Stimulated activated naive B cell treated with anti-CD40 and anti-IgM and Interleukin-4, amounts not matched to agents 10 μg/mL and 1 μg/mL and 100 μg/mL, for 72 hours (primary cell): ENCODE measurements at regions not wholly inside any gene's neighbourhood (a gene's known extent, or its start where the extent isn't known, plus 50 kb on each side); places are given as distances from the start of the nearest gene placed in this dataset.

Source experiments
- ATAC-seq, 2 donors: fragments of 150-1000 bp; cut with Tn5 transposase; replicated peaks; 2 replicates each; pipeline ENCODE4 v1.10.0; 2021; ENCODE audit warnings: moderate library complexity in 1 of 2
- DNase-seq: peaks from one replicate; pipeline ENCODE4 v3.0.0; 2021
- H3K27ac Mint-ChIP-seq: one replicate; pipeline ENCODE4 v1.8.0; 2022; ENCODE audit warnings: mild to moderate bottlenecking, mixed read lengths
- H3K27me3 Mint-ChIP-seq, 2 donors: one replicate each; pipeline ENCODE4 v1.8.0; 2022; ENCODE audit warnings: mixed read lengths in 2 of 2
- H3K36me3 Mint-ChIP-seq, 2 donors: one replicate each; pipeline ENCODE4 v1.8.0; 2022; ENCODE audit warnings: mixed read lengths in 2 of 2, mild to moderate bottlenecking in 1 of 2
- H3K4me1 Mint-ChIP-seq, 2 donors: one replicate each; pipeline ENCODE4 v1.8.0; 2022; ENCODE audit warnings: mixed read lengths in 2 of 2, mild to moderate bottlenecking in 1 of 2
- H3K4me3 Mint-ChIP-seq, 2 donors: one replicate each; pipeline ENCODE4 v1.8.0; 2022; ENCODE audit warnings: mild to moderate bottlenecking in 2 of 2, mixed read lengths in 2 of 2, moderate library complexity in 1 of 2
- H3K9me3 Mint-ChIP-seq, 2 donors: one replicate each; pipeline ENCODE4 v1.8.0; 2022; ENCODE audit warnings: mixed read lengths in 2 of 2, mild to moderate bottlenecking in 1 of 2

GRCh38 chr16:6099102-6099501 is 1001.5 kb upstream of the EEF2KMT start:
- Mint-ChIP-seq H3K4me3 (no peak overlapping the region), H3K36me3 (no peaks in the 10 kb centered on the region), H3K27me3 (no peaks in the 10 kb centered on the region), H3K4me1 (no peaks in the 10 kb centered on the region), H3K27ac (no peak overlapping the region), H3K9me3 (peaks cover 5 to 6% of the 10 kb centered on the region in 2 donors)
- DNase-seq (no peak), ATAC-seq (no peak)

DNA sequence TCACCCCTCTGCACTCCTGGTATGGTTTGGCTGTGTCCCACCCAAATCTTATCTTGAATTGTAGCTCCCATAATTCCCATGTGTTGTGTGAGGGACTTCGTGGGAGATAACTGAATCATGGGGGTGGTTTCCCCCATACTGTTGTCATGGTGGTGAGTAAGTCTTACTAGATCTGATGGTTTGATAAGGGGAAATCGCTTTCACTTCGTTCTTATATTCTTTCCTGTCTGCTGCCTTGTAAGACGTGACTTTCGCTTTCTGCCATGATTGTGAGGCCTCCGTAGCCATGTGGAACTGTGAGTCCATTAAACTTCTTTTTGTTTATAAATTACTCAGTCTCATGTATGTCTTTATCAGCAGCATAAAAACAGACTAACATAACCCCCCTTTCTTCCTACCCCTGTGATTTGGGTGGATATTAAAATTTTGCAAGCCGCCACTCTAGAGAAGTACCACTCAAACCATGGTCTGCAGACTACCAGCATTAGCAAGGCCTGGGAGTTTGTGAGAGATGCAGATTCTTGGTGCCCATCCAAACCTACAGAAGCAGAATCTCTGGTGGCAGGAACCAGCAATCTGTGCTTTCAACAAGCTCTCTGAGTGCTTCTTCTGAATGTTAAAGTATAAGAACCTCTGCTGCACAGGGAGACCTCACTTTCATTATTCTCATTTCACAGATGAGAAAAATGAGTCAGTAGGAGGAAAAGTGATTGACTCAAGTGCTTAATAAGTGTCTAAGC is 999.5 kb upstream of the EEF2KMT start:
- DNase-seq (no peak), ATAC-seq (no peak)
- no peaks in the 10 kb centered on the region for H3K27me3 Mint-ChIP-seq
- no peak overlapping the region for H3K27ac Mint-ChIP-seq
- H3K4me1 Mint-ChIP-seq = no peaks in the 10 kb centered on the region
- no peaks in the 10 kb centered on the region for H3K36me3 Mint-ChIP-seq
- H3K9me3 Mint-ChIP-seq = peaks cover 0 to 4% of the 10 kb centered on the region in 2 donors
- no peak overlapping the region for H3K4me3 Mint-ChIP-seq

- no peaks in the 10 kb centered on the region for H3K36me3 Mint-ChIP-seq
- DNase-seq (no peak), ATAC-seq (no peak)
- H3K4me1 Mint-ChIP-seq = no peaks in the 10 kb centered on the region
- no peak overlapping the region for H3K4me3 Mint-ChIP-seq
- no peak overlapping the region for H3K27ac Mint-ChIP-seq
- no peaks in the 10 kb centered on the region for H3K27me3 Mint-ChIP-seq
- H3K9me3 Mint-ChIP-seq = peaks cover 8% of the 10 kb centered on the region in 2 donors
Observed at GRCh38 chr16:6095414-6095813, 997.8 kb upstream of the EEF2KMT start.

DNA sequence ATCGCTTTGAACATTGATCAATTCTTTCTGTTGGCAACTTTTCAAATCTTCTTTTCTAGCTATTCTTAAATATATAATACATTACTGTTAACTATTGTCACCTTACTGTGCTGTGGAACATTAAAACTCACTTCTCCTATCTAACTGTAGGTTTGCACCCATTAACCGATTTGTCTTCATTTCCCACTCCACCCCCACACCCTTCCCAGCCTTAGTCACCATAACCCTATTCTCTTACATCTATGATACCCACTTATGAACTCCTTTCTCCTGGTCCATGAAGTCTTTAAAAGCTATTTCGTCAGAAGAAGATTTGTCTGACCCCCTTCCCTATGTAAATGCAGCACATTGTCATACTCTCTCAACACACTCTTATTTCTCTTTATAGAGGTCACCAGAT is 993.4 kb upstream of the EEF2KMT start:
- no peaks in the 10 kb centered on the region for H3K36me3 Mint-ChIP-seq
- H3K4me3 Mint-ChIP-seq = no peak overlapping the region
- DNase-seq (no peak), ATAC-seq (no peak)
- H3K27me3 Mint-ChIP-seq = no peaks in the 10 kb centered on the region
- no peaks in the 10 kb centered on the region for H3K4me1 Mint-ChIP-seq
- H3K9me3 Mint-ChIP-seq = peaks cover 8 to 14% of the 10 kb centered on the region in 2 donors
- H3K27ac Mint-ChIP-seq = no peak overlapping the region

- Mint-ChIP-seq H3K27ac (no peak overlapping the region), H3K4me1 (no peaks in the 10 kb centered on the region), H3K36me3 (no peaks in the 10 kb centered on the region), H3K27me3 (no peaks in the 10 kb centered on the region), H3K4me3 (no peak overlapping the region), H3K9me3 (peaks cover 2 to 4% of the 10 kb centered on the region in 2 donors)
- DNase-seq (no peak), ATAC-seq (peak; percentile 27 to 34)
Observed at GRCh38 chr16:6081320-6081976, 983.9 kb upstream of the EEF2KMT start.

- Mint-ChIP-seq H3K4me3 (no peak overlapping the region), H3K27ac (no peak overlapping the region), H3K4me1 (no peaks in the 10 kb centered on the region), H3K36me3 (no peaks in the 10 kb centered on the region), H3K9me3 (peaks cover 5 to 8% of the 10 kb centered on the region in 2 donors), H3K27me3 (no peaks in the 10 kb centered on the region)
- no peak for ATAC-seq
- no peak for DNase-seq
Observed at GRCh38 chr16:6076631-6077030, 979.0 kb upstream of the EEF2KMT start.

DNA sequence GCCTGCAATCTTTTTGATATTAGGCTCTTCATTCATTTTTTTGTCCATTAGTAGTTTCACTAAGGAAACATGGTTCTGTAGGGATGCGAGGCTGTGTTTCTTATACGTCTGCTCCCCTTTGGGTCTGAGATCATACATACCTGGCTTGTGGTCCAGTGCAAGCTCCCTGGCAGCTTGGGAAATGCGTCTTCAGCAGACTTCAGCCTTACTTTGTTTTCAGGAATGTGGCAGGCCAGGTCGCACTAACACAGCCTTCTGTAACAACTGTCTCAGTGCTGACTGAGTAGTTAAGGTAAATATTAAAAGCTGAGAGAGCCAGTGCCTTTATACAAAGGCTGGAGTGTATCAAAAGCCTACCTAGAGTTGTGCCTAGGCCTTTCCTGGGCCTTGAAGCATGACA is 970.5 kb upstream of the EEF2KMT start:
- peaks cover 5 to 6% of the 10 kb centered on the region in 2 donors for H3K9me3 Mint-ChIP-seq
- no peaks in the 10 kb centered on the region for H3K27me3 Mint-ChIP-seq
- no peak overlapping the region for H3K27ac Mint-ChIP-seq
- ATAC-seq (no peak), DNase-seq (no peak)
- H3K4me3 Mint-ChIP-seq = no peak overlapping the region
- H3K36me3 Mint-ChIP-seq = no peaks in the 10 kb centered on the region
- no peaks in the 10 kb centered on the region for H3K4me1 Mint-ChIP-seq

DNA sequence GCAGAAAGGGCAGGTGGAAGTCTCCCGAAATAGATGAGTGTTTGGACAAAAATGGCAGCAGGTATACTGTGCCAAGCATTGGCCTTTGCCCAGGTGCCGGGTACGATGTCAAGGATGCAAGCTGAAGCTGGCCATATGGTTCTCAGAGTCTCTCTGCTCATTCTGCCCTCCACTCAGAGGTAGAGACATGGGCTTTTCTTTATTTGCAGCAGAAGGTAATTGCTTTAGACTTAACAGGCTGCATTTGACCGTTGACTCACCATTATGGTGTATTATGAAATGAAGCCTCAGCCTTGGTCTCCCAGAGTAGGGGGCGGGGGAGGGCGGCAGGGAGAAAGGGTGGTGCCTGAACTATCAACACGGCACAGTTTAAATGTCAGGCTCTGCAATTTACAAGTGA is 969.1 kb upstream of the EEF2KMT start:
- no peaks in the 10 kb centered on the region for H3K27me3 Mint-ChIP-seq
- H3K27ac Mint-ChIP-seq = no peak overlapping the region
- peaks cover 1% of the 10 kb centered on the region in 2 donors for H3K9me3 Mint-ChIP-seq
- no peaks in the 10 kb centered on the region for H3K4me1 Mint-ChIP-seq
- ATAC-seq (no peak), DNase-seq (no peak)
- H3K36me3 Mint-ChIP-seq = no peaks in the 10 kb centered on the region
- H3K4me3 Mint-ChIP-seq = no peak overlapping the region

DNA sequence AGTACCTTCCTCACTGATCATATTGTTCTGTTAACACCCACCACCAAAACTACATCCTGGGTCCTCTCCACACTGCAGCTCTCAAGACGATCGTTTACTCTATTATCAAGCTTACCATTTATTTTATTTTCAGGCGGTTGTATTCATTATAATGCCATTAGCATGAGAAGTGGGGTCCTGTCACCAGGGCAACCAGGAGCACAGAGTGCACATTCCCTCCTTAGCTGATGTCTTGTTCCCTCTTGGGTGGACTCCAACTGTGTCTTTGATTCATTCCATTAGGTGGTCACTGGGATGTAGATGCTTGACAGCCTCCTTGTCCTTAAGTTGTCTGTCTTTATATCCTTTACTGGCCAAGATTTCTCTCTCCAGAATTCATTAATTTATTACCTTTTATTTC is 965.9 kb upstream of the EEF2KMT start:
- no peaks in the 10 kb centered on the region for H3K36me3 Mint-ChIP-seq
- H3K27ac Mint-ChIP-seq = no peak overlapping the region
- H3K4me3 Mint-ChIP-seq = no peak overlapping the region
- H3K4me1 Mint-ChIP-seq = no peaks in the 10 kb centered on the region
- no peak for ATAC-seq
- H3K9me3 Mint-ChIP-seq = peaks cover 3 to 6% of the 10 kb centered on the region in 2 donors
- H3K27me3 Mint-ChIP-seq = no peaks in the 10 kb centered on the region
- DNase-seq = no peak

DNA sequence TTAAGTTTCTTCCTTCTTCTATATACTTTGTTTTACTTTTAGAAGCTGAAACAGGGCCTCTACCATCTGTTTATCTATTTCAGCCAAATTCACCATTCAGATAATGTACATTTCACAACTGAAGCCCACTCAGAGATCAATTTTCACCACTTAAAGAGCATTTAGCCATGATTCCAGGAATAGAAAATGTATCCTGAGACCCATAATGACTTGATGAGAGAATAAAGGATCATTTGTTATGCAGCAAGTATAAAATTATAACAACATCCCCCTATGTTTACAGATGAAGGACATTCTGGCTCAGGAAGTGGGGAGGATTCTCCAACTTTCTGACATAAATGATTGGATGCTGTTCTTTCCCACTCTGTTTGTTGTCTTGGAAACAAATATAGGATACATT is 962.1 kb upstream of the EEF2KMT start:
- H3K4me3 Mint-ChIP-seq = no peak overlapping the region
- no peaks in the 10 kb centered on the region for H3K4me1 Mint-ChIP-seq
- ATAC-seq (no peak), DNase-seq (no peak)
- no peak overlapping the region for H3K27ac Mint-ChIP-seq
- H3K9me3 Mint-ChIP-seq = peaks cover 3 to 6% of the 10 kb centered on the region in 2 donors
- H3K36me3 Mint-ChIP-seq = no peaks in the 10 kb centered on the region
- no peaks in the 10 kb centered on the region for H3K27me3 Mint-ChIP-seq

DNA sequence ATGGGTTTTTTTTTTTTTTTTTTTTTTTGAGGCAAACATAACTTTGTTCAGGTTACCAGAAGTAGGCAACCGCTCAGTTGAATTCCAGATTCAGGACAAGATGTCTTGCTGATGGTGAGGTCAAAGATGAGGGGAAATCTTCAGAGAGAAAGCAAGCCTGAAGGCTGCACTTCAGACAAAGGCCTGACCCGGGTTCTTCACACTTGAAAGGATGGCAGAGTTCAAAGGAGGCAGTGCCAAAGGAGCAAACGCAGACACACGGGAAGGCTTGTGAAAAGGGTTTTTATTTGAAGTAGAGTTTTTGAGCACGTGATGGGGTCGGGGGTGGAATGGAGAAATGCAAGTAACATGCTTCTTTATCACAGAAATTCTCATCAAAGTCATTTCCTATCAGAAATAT is 960.2 kb upstream of the EEF2KMT start:
- Mint-ChIP-seq H3K9me3 (peaks cover 3 to 6% of the 10 kb centered on the region in 2 donors), H3K27ac (no peak overlapping the region), H3K36me3 (no peaks in the 10 kb centered on the region), H3K4me1 (no peaks in the 10 kb centered on the region), H3K4me3 (no peak overlapping the region), H3K27me3 (no peaks in the 10 kb centered on the region)
- ATAC-seq (no peak), DNase-seq (no peak)

- DNase-seq = no peak
- no peak for ATAC-seq
- H3K4me1 Mint-ChIP-seq = no peaks in the 10 kb centered on the region
Observed at GRCh38 chr16:6048017-6048416, 950.4 kb upstream of the EEF2KMT start.

GRCh38 chr16:6047325-6047724 is 949.7 kb upstream of the EEF2KMT start:
- Mint-ChIP-seq H3K4me1 (no peaks in the 10 kb centered on the region), H3K27ac (no peak overlapping the region), H3K36me3 (no peaks in the 10 kb centered on the region), H3K9me3 (peaks cover 5% of the 10 kb centered on the region in 2 donors), H3K4me3 (no peak overlapping the region), H3K27me3 (no peaks in the 10 kb centered on the region)
- DNase-seq = no peak
- no peak for ATAC-seq

More at GRCh38 chr16:6048017-6048416, 950.4 kb upstream of the EEF2KMT start:
- Mint-ChIP-seq H3K27me3 (no peaks in the 10 kb centered on the region), H3K9me3 (peaks cover 2 to 5% of the 10 kb centered on the region in 2 donors), H3K36me3 (no peaks in the 10 kb centered on the region), H3K4me3 (no peak overlapping the region), H3K27ac (no peak overlapping the region)

GRCh38 chr16:6038941-6039645 is 941.5 kb upstream of the EEF2KMT start:
- Mint-ChIP-seq H3K4me3 (no peak overlapping the region), H3K27me3 (no peaks in the 10 kb centered on the region), H3K36me3 (no peaks in the 10 kb centered on the region), H3K9me3 (peaks cover 0 to 4% of the 10 kb centered on the region in 2 donors), H3K27ac (no peak overlapping the region), H3K4me1 (no peaks in the 10 kb centered on the region)
- ATAC-seq (no peak), DNase-seq (no peak)

DNA sequence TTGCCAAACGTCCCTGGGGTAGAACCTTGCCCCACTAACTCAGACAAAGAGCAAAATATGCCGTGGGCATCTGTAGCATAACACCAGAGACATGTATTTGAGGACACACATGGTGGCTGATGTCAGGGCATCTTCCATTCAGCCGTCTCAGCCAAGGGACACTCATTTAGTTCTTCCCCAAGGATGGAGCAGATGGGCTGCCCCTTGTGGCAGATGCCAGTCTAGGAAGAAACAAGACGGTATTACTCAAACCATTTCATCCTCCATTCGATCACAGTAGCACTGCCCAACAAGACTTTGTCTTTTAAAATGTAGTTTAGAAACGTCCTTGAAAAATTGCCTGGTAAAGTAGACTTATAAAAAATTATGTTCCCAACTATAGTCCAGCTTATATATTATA is 937.6 kb upstream of the EEF2KMT start:
- Mint-ChIP-seq H3K9me3 (peaks cover 4 to 6% of the 10 kb centered on the region in 2 donors), H3K36me3 (no peaks in the 10 kb centered on the region), H3K27ac (no peak overlapping the region), H3K27me3 (no peaks in the 10 kb centered on the region), H3K4me1 (no peaks in the 10 kb centered on the region), H3K4me3 (no peak overlapping the region)
- ATAC-seq (no peak), DNase-seq (no peak)
